ENCODE measurements at regions not wholly inside any gene's neighbourhood (a gene's known extent, or its start where the extent isn't known, plus 50 kb on each side); places are given as distances from the start of the nearest gene placed in this dataset.

DNA sequence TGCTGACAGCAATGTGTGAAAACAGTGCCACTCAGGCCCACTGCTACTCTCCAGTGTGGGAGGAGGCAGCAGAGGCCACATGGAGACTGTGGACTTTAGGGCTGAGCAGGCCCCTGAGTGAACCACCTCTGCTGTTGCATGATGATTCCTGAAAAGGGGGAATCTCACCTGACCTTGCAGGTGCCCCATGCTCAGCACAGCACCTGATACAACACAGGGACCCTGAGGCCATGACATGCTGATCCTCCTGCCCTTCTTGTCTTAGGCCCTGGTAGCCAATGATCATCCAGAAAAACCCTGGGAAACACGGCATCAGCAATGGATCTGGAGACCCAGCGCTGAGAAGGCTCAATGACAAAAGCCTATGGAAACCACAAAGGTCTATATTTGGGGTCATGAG, 446.8 kb upstream of the MYT1L start:
- Histone ChIP-seq H3F3A (replicated peaks; ENCODE audit: insufficient read depth) (no peaks in the 10 kb centered on the region), H3K27ac (ENCODE audit: low read depth in 2 of 2, low read length in 1 of 2) (no peak overlapping the region), H3K4me2 (no peak overlapping the region), H3K9me3 (no peaks in the 10 kb centered on the region), H4K20me1 (ENCODE audit: insufficient read depth) (no peaks in the 10 kb centered on the region), H3K9ac (no peak overlapping the region), H3K79me2 (ENCODE audit: insufficient read depth) (no peaks in the 10 kb centered on the region), H3K4me1 (ENCODE audit: control insufficient read depth in 1 of 2, insufficient read depth in 2 of 2, low read depth in 1 of 2, low read length in 1 of 2) (peaks cover 0 to 2% of the 10 kb centered on the region in 2 experiments; a peak in 1 of 4 replicates), H3K9me2 (no peaks in the 10 kb centered on the region), H2AFZ (ENCODE audit: low read depth) (no peak overlapping the region), H3K27me3 (ENCODE audit: insufficient read depth) (no peaks in the 10 kb centered on the region), H3K4me3 (ENCODE audit: low read depth in 2 of 2, low read length in 1 of 2) (no peak overlapping the region), H3K36me3 (replicated peaks in 1 of 2; ENCODE audit: control insufficient read depth in 1 of 2, insufficient read depth in 2 of 2, low read length in 1 of 2) (no peaks in the 10 kb centered on the region)
- WGBS (ENCODE audit: low lambda C conversion rate): 32% methylated on average over 2 of the region's 2 CpGs
- POLR2A ChIA-PET: no interaction called here
- no peak for DNase-seq
- no peak for TF ChIP-seq USF1 (IDR thresholded peaks at IDR 0.05; ENCODE audit: borderline replicate concordance, low read depth)
- CTCF ChIA-PET: no interaction called here

GRCh38 chr2:2777213-2777612, 446.1 kb upstream of the MYT1L start:
- H4K20me1 ChIP-seq (ENCODE audit: insufficient read depth): no peaks in the 10 kb centered on the region
- TF ChIP-seq GABPA (IDR thresholded peaks at IDR 0.05; ENCODE audit: low read depth) (no peak), EP300 (IDR thresholded peaks at IDR 0.05; ENCODE audit: borderline replicate concordance in 1 of 2, low read depth in 1 of 2, low read length in 1 of 2) (no peak), POLR2AphosphoS5 (IDR thresholded peaks at IDR 0.05; ENCODE audit: low read depth, low read length) (no peak), EZH2phosphoT487 (IDR thresholded peaks at IDR 0.05; ENCODE audit: borderline replicate concordance, low read depth) (no peak), SMC3 (IDR thresholded peaks at IDR 0.05; ENCODE audit: low read depth, low read length) (no peak), MAX (IDR thresholded peaks at IDR 0.05; ENCODE audit: low read depth) (no peak), FOXJ3 (CRISPR knock-in tag; IDR thresholded peaks at IDR 0.05) (no peak), RXRA (IDR thresholded peaks at IDR 0.05; ENCODE audit: borderline replicate concordance, low read depth) (no peak), FOXM1 (IDR thresholded peaks at IDR 0.05; ENCODE audit: low read depth) (no peak), MXI1 (IDR thresholded peaks at IDR 0.05; ENCODE audit: low read depth, low read length) (no peak), TAF1 (IDR thresholded peaks at IDR 0.05; ENCODE audit: borderline replicate concordance, low read depth, low read length) (no peak), SIN3A (IDR thresholded peaks at IDR 0.05; ENCODE audit: borderline replicate concordance, low read depth, low read length) (no peak), JUND (IDR thresholded peaks at IDR 0.05) (no peak), ELF1 (IDR thresholded peaks at IDR 0.05) (no peak), RAD21 (IDR thresholded peaks at IDR 0.05; ENCODE audit: low read length) (no peak), YY1 (IDR thresholded peaks at IDR 0.05; ENCODE audit: low read depth) (no peak), PBX3 (IDR thresholded peaks at IDR 0.05) (no peak)
- TF ChIP-seq, protein P1, sequence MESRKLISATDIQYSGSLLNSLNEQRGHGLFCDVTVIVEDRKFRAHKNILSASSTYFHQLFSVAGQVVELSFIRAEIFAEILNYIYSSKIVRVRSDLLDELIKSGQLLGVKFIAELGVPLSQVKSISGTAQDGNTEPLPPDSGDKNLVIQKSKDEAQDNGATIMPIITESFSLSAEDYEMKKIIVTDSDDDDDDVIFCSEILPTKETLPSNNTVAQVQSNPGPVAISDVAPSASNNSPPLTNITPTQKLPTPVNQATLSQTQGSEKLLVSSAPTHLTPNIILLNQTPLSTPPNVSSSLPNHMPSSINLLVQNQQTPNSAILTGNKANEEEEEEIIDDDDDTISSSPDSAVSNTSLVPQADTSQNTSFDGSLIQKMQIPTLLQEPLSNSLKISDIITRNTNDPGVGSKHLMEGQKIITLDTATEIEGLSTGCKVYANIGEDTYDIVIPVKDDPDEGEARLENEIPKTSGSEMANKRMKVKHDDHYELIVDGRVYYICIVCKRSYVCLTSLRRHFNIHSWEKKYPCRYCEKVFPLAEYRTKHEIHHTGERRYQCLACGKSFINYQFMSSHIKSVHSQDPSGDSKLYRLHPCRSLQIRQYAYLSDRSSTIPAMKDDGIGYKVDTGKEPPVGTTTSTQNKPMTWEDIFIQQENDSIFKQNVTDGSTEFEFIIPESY (IDR thresholded peaks at IDR 0.05; ENCODE audit: borderline replicate concordance, low read depth): no peak
- no peaks in the 10 kb centered on the region for H3K79me2 ChIP-seq (ENCODE audit: insufficient read depth)
- H2AFZ ChIP-seq (ENCODE audit: low read depth): no peak overlapping the region
- H3K9me2 ChIP-seq: no peaks in the 10 kb centered on the region
- no peaks in the 10 kb centered on the region for H3K27me3 ChIP-seq (ENCODE audit: insufficient read depth)
- H3K4me3 ChIP-seq (ENCODE audit: low read depth in 2 of 2, low read length in 1 of 2): no peak overlapping the region
- WGBS (ENCODE audit: low lambda C conversion rate): 19% methylated on average over 2 of the region's 2 CpGs
- H3K36me3 ChIP-seq (replicated peaks in 1 of 2; ENCODE audit: control insufficient read depth in 1 of 2, insufficient read depth in 2 of 2, low read length in 1 of 2): no peaks in the 10 kb centered on the region
- H3K9ac ChIP-seq: no peak overlapping the region
- no peaks in the 10 kb centered on the region; a peak in 1 of 4 replicates for H3K4me1 ChIP-seq (ENCODE audit: control insufficient read depth in 1 of 2, insufficient read depth in 2 of 2, low read depth in 1 of 2, low read length in 1 of 2)
- H3F3A ChIP-seq (replicated peaks; ENCODE audit: insufficient read depth): no peaks in the 10 kb centered on the region
- H3K4me2 ChIP-seq: no peak overlapping the region
- no peak overlapping the region for H3K27ac ChIP-seq (ENCODE audit: low read depth in 2 of 2, low read length in 1 of 2)
- POLR2A ChIA-PET: no interaction called here
- CTCF ChIA-PET: no interaction called here
- no peak for DNase-seq
- no peaks in the 10 kb centered on the region for H3K9me3 ChIP-seq
